Liver (tissue), 8 donors: ENCODE measurements at regions not wholly inside any gene's neighbourhood (a gene's known extent, or its start where the extent isn't known, plus 50 kb on each side); places are given as distances from the start of the nearest gene placed in this dataset.

Source experiments
- DNase-seq: peaks from one replicate; pipeline ENCODE4 v3.0.0-alpha.2; 2017; ENCODE audit warnings: low spot score
- H3K27ac ChIP-seq, 2 donors: one replicate each; pipeline ENCODE4 v1.7.0; 2013; ENCODE audit warnings: inconsistent platforms in 2 of 2, low read length in 2 of 2, control low read depth in 1 of 2, low read depth in 1 of 2, mild to moderate bottlenecking in 1 of 2
- H3K27me3 ChIP-seq, 4 donors: one replicate each; pipeline versions ENCODE4 v1.6.1 to v1.7.0; 2013; ENCODE audit warnings: low read length in 3 of 4, inconsistent platforms in 1 of 4, mild to moderate bottlenecking in 1 of 4, moderate library complexity in 1 of 4; ENCODE audit not compliant: control insufficient read depth in 4 of 4, insufficient read depth in 4 of 4
- H3K36me3 ChIP-seq, 4 donors: one replicate each; pipeline versions ENCODE4 v1.6.1 to v1.7.0; 2013; ENCODE audit warnings: low read length in 3 of 4, mild to moderate bottlenecking in 3 of 4, low read depth in 1 of 4, moderate library complexity in 1 of 4; ENCODE audit not compliant: control insufficient read depth in 4 of 4, insufficient read depth in 3 of 4
- H3K4me1 ChIP-seq, 4 donors: one replicate each; pipeline versions ENCODE4 v1.6.1 to v1.7.0; 2013; ENCODE audit warnings: low read length in 3 of 4, mild to moderate bottlenecking in 3 of 4, moderate library complexity in 1 of 4; ENCODE audit not compliant: control insufficient read depth in 4 of 4, insufficient read depth in 4 of 4
- H3K4me3 ChIP-seq, 3 donors: one replicate each; pipeline versions ENCODE4 v1.6.1 to v1.7.0; 2013; ENCODE audit warnings: low read length in 3 of 3, control low read depth in 1 of 3, low read depth in 1 of 3, mild to moderate bottlenecking in 1 of 3
- H3K9ac ChIP-seq, 2 donors: one replicate each; pipeline ENCODE4 v1.7.0; 2013; ENCODE audit warnings: low read length in 2 of 2, mild to moderate bottlenecking in 2 of 2, moderate library complexity in 2 of 2, control low read depth in 1 of 2, low read depth in 1 of 2
- H3K9me3 ChIP-seq, 4 donors: one replicate each; pipeline versions ENCODE4 v1.6.1 to v1.7.0; 2013; ENCODE audit warnings: low read length in 3 of 4; ENCODE audit not compliant: control insufficient read depth in 4 of 4
- CTCF ChIP-seq: fragments of 150-350 bp; IDR thresholded peaks from 2 replicates; pipeline ENCODE4 v1.5.1; 2017; ENCODE audit warnings: improper control_type of control experiment, low read depth, low read length; ENCODE audit not compliant: missing input control
- EGR1 ChIP-seq, 2 donors: IDR thresholded peaks; 2 replicates each; pipeline ENCODE4 v1.6.1; 2016 to 2018; ENCODE audit warnings: antibody characterized with exemption in 2 of 2, low read depth in 2 of 2
- FOXA1 ChIP-seq: IDR thresholded peaks from 2 replicates; pipeline ENCODE4 v1.6.1; 2016; ENCODE audit warnings: antibody characterized with exemption
- FOXA2 ChIP-seq: IDR thresholded peaks from 2 replicates; pipeline ENCODE4 v1.6.1; 2016; ENCODE audit warnings: antibody characterized with exemption
- GABPA ChIP-seq, 2 donors: IDR thresholded peaks in 1 of 2; conservative IDR thresholded peaks in 1 of 2; 2 replicates each; pipeline ENCODE4 v1.6.1; 2016; ENCODE audit warnings: antibody characterized with exemption in 2 of 2, mild to moderate bottlenecking in 1 of 2, moderate library complexity in 1 of 2
- HNF4A ChIP-seq, 2 donors: conservative IDR thresholded peaks; 2 replicates each; pipeline ENCODE4 v1.6.1; 2016; ENCODE audit warnings: antibody characterized with exemption in 2 of 2, mild to moderate bottlenecking in 2 of 2
- HNF4G ChIP-seq: IDR thresholded peaks from 2 replicates; pipeline ENCODE4 v1.6.1; 2016; ENCODE audit warnings: antibody characterized with exemption
- JUND ChIP-seq, 2 donors: IDR thresholded peaks; 2 replicates each; pipeline ENCODE4 v1.6.1; 2016; ENCODE audit warnings: antibody characterized with exemption in 2 of 2
- NR2F2 ChIP-seq: IDR thresholded peaks from 2 replicates; pipeline ENCODE4 v1.6.1; 2016; ENCODE audit warnings: antibody characterized with exemption
- RAD21 ChIP-seq, 2 donors: IDR thresholded peaks; 2 replicates each; pipeline ENCODE4 v1.6.1; 2016; ENCODE audit warnings: antibody characterized with exemption in 2 of 2, mild to moderate bottlenecking in 2 of 2
- RXRA ChIP-seq, 2 donors: IDR thresholded peaks; 2 replicates each; pipeline ENCODE4 v1.6.1; 2017 to 2018; ENCODE audit warnings: antibody characterized with exemption in 2 of 2, mild to moderate bottlenecking in 1 of 2
- TAF1 ChIP-seq: conservative IDR thresholded peaks from 2 replicates; pipeline ENCODE4 v1.6.1; 2016; ENCODE audit warnings: antibody characterized with exemption, mild to moderate bottlenecking
- YY1 ChIP-seq: IDR thresholded peaks from 2 replicates; pipeline ENCODE4 v1.6.1; 2016; ENCODE audit warnings: antibody characterized with exemption, mild to moderate bottlenecking
- whole genome bisulfite sequencing: extraction: QIAGEN DNeasy Blood & Tissue Kit; methylation state at CpG from one replicate; pipeline ENCODE4 v1.1.7; 2013; 5-methylcytosine and 5-hydroxymethylcytosine counted together
- TF ChIP-seq, protein P1 (sequence below): IDR thresholded peaks from 2 replicates; pipeline ENCODE4 v1.6.1; 2016; ENCODE audit warnings: antibody characterized with exemption
- TF ChIP-seq, protein P2 (sequence below): IDR thresholded peaks from 2 replicates; pipeline ENCODE4 v1.6.1; 2016; ENCODE audit warnings: antibody characterized with exemption
- TF ChIP-seq, protein P3 (sequence below): IDR thresholded peaks from 2 replicates; pipeline ENCODE4 v1.6.1; 2016; ENCODE audit warnings: antibody characterized with exemption
- donor health status: healthy.
- donor health status: healthy.
- donor health status: healthy.
- donor health status: healthy.
- donor health status: healthy.

DNA sequence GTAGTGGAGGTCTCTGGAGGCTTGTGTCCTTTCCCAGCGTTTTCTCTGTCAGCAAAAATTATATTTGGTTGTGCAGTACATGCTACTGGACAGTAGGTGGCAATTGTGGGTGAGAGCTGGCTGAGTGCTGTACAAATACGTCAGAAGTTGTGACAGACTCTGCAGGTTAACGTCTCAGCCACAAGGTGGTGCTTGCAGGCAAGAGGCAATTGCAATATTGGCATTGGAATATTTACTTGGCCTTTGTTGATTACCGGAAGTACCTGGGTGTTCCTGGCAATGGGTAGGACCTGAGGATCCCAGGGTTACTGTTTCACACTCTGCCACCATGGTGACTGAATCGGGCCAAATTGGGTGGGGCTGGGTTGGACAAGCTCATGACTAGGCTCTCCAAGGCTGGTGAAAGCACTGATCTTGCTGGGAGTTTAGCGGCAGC is 333.9 kb upstream of the LMO3 start:
- TF ChIP-seq CTCF (peak; percentile 82), HNF4A (conservative IDR thresholded peaks at IDR 0.05) (peak in 1 of 2 donors; percentile 13), RAD21 (IDR thresholded peaks at IDR 0.05) (peak; percentile 78 to 89), TAF1 (no peak), RXRA (IDR thresholded peaks at IDR 0.05) (peak in 1 of 2 donors; percentile 34)
- Histone ChIP-seq H3K9me3 (no peaks in the 10 kb centered on the region), H3K36me3 (no peaks in the 10 kb centered on the region), H3K4me3 (no peak overlapping the region), H3K9ac (no peak overlapping the region), H3K4me1 (no peaks in the 10 kb centered on the region), H3K27ac (no peak overlapping the region), H3K27me3 (no peaks in the 10 kb centered on the region)
- WGBS = 28% methylated on average over 6 of the region's 6 CpGs
- no peak for DNase-seq

- no peaks in the 10 kb centered on the region for H3K4me1 ChIP-seq
- no peaks in the 10 kb centered on the region for H3K27me3 ChIP-seq
- peaks cover 0 to 5% (median 3%) of the 10 kb centered on the region in 4 donors for H3K9me3 ChIP-seq
- H3K4me3 ChIP-seq = no peak overlapping the region
- TF ChIP-seq YY1 (no peak), CTCF (no peak), TAF1 (no peak), HNF4A (conservative IDR thresholded peaks at IDR 0.05) (no peak), JUND (IDR thresholded peaks at IDR 0.05) (no peak), FOXA2 (no peak), FOXA1 (no peak), RAD21 (IDR thresholded peaks at IDR 0.05) (no peak), GABPA (IDR thresholded peaks at IDR 0.05 in 1 of 2, conservative IDR thresholded peaks at IDR 0.05 in 1 of 2) (no peak)
- TF ChIP-seq, protein P1, sequence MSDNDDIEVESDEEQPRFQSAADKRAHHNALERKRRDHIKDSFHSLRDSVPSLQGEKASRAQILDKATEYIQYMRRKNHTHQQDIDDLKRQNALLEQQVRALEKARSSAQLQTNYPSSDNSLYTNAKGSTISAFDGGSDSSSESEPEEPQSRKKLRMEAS = no peak
- TF ChIP-seq, protein P2, sequence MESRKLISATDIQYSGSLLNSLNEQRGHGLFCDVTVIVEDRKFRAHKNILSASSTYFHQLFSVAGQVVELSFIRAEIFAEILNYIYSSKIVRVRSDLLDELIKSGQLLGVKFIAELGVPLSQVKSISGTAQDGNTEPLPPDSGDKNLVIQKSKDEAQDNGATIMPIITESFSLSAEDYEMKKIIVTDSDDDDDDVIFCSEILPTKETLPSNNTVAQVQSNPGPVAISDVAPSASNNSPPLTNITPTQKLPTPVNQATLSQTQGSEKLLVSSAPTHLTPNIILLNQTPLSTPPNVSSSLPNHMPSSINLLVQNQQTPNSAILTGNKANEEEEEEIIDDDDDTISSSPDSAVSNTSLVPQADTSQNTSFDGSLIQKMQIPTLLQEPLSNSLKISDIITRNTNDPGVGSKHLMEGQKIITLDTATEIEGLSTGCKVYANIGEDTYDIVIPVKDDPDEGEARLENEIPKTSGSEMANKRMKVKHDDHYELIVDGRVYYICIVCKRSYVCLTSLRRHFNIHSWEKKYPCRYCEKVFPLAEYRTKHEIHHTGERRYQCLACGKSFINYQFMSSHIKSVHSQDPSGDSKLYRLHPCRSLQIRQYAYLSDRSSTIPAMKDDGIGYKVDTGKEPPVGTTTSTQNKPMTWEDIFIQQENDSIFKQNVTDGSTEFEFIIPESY = no peak
- no peak for DNase-seq
- WGBS = 50% methylated on average over 2 of the region's 2 CpGs
- no peaks in the 10 kb centered on the region for H3K36me3 ChIP-seq
- no peak overlapping the region for H3K27ac ChIP-seq
- H3K9ac ChIP-seq = no peak overlapping the region
These were observed 321.3 kb upstream of the LMO3 start for GRCh38 chr12:16927259-16927658.

DNA sequence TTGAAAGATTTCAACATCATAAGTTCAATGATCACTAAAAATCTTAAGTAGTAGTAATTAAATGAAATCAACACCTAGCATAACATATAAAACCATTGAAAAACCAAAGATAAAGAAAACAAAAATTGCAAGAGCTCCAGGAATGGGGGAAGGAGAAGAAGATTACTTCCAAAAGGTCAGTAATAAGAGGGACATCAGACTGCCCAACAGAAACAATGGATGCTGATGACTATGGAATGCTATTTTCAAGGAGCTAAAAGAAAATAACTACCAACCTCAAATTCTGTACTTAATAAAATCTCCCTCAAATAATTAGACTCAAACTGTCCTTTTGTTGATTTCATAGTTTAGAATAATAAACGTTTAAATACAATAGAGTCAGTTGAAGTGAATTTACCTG is 314.5 kb upstream of the LMO3 start:
- Histone ChIP-seq H3K4me1 (no peaks in the 10 kb centered on the region), H3K4me3 (no peak overlapping the region), H3K9me3 (peaks cover 0 to 9% (median 3%) of the 10 kb centered on the region in 4 donors), H3K36me3 (no peaks in the 10 kb centered on the region), H3K27ac (no peak overlapping the region), H3K9ac (no peak overlapping the region), H3K27me3 (no peaks in the 10 kb centered on the region)
- 51% methylated on average over 1 of the region's 1 CpG for WGBS
- no peak for TF ChIP-seq RXRA (IDR thresholded peaks at IDR 0.05)
- no peak for TF ChIP-seq CTCF
- no peak for TF ChIP-seq FOXA1
- no peak for TF ChIP-seq YY1
- no peak for TF ChIP-seq GABPA (IDR thresholded peaks at IDR 0.05 in 1 of 2, conservative IDR thresholded peaks at IDR 0.05 in 1 of 2)
- TF ChIP-seq, protein P2 = no peak
- TF ChIP-seq EGR1 (IDR thresholded peaks at IDR 0.05; ENCODE audit: low read depth in 2 of 2) = no peak
- TF ChIP-seq JUND (IDR thresholded peaks at IDR 0.05) = no peak
- TF ChIP-seq HNF4A (conservative IDR thresholded peaks at IDR 0.05) = no peak
- TF ChIP-seq, protein P3, sequence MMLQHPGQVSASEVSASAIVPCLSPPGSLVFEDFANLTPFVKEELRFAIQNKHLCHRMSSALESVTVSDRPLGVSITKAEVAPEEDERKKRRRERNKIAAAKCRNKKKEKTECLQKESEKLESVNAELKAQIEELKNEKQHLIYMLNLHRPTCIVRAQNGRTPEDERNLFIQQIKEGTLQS = no peak
- no peak for TF ChIP-seq RAD21 (IDR thresholded peaks at IDR 0.05)
- TF ChIP-seq HNF4G = no peak
- TF ChIP-seq NR2F2 = no peak
- no peak for DNase-seq
